A673 (cell line): ENCODE measurements at regions not wholly inside any gene's neighbourhood (a gene's known extent, or its start where the extent isn't known, plus 50 kb on each side); places are given as distances from the start of the nearest gene placed in this dataset.

Experiments used
- CTCF ChIP-seq: fragments of 300-800, 200-600 bp; sonication (generic); conservative IDR thresholded peaks from 2 replicates; pipeline ENCODE4 v1.5.1; 2017; ENCODE audit warnings: low read depth, mild to moderate bottlenecking, antibody characterized with exemption, low read length, moderate library complexity, mixed read lengths
- EZH2 ChIP-seq: fragments of 200-600 bp; sonication (generic); IDR thresholded peaks from 2 replicates; pipeline ENCODE4 v1.6.1; 2017; ENCODE audit warnings: borderline replicate concordance, low read depth, mild to moderate bottlenecking, mixed read lengths, antibody characterized with exemption, low read length; ENCODE audit not compliant: poor library complexity, severe bottlenecking

DNA sequence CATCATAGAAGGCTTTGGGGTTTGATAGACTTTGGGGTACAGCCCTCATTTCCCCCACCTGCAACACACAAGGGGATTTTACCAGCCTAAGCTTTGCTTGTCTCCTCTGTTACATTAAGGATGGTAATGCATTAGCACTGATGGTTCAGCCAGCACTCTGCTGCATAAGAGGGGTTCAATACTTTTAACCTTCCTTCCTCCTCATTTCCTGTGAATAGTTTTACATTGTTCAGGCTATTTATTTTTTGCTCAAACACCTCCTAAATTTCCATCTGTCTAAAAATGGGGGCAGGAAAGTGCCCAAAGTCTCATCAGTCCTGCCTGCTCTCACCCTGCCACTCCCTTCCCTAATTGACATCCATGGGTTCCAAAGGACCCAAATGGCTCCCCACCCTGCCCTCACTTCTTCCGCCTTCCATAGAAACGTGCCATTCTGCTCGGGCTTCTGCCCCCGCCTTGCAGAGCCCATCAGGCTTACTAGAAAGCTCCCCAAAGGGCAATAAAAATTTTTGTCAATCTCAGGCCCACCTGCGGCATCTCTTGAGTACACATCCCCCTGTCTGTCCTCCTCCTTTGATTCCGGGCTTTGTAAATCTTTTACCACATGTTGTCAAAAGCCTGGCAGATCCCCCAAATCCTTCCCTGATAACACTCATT is 239.5 kb upstream of the SLC24A2 start:
- no peak for TF ChIP-seq CTCF
- no peak for TF ChIP-seq EZH2
